ENCODE measurements at regions not wholly inside any gene's neighbourhood (a gene's known extent, or its start where the extent isn't known, plus 50 kb on each side); places are given as distances from the start of the nearest gene placed in this dataset.

DNA sequence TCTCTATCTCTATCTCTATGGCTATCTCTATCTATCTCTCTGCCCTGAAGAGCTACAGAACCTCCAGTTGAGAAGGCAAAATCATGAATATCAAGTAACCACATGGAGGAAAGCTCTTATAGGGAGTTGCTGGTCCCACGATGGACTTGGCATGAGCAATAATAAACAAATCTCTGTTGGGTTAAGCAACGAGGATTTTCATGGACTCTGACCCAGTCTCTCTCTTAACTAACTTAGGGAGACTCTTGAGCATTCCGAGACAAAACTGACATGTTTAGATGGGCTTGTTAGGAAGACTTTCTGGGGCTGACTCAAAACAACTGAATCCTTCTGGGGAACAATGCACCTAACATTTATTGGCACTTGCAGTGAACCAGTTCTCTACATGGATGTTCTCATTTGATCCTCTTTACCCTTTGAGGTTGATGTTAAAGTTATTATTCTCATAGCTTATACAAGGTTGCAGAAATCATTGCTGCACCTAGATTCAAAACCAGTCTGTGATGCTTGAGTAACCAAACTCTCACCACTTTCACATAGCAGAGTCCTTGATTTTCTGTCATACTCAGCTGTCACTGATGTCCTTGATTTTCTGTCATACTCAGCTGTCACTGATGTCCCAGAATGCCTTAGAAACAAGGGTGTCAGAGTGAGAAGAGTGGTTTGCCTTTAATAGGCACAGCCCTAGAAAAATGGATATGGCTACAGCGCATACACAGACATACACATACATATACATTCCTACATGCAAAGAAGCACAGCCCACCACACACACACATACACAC, 354.6 kb upstream of the MAF start:
- no peak overlapping the region for H3K4me3 ChIP-seq (ENCODE audit: low read depth, low read length)
- H3K27ac Mint-ChIP-seq: no peak overlapping the region
- no peaks in the 10 kb centered on the region for H3K9me3 ChIP-seq (ENCODE audit: control insufficient read depth in 2 of 2, low read length in 2 of 2)
- H3K27me3 ChIP-seq (ENCODE audit: control insufficient read depth, insufficient read depth, low read length): peaks cover 4% of the 10 kb centered on the region
- H3K27me3 Mint-ChIP-seq: peaks cover 8% of the 10 kb centered on the region
- no peaks in the 10 kb centered on the region for H3K36me3 Mint-ChIP-seq
- no peaks in the 10 kb centered on the region for H3K4me1 Mint-ChIP-seq
- no peak overlapping the region for H3K4me3 Mint-ChIP-seq
- no peaks in the 10 kb centered on the region for H3K4me1 ChIP-seq (ENCODE audit: control insufficient read depth, insufficient read depth, low read length, poor library complexity, severe bottlenecking)
- no peaks in the 10 kb centered on the region for H3K36me3 ChIP-seq (ENCODE audit: control insufficient read depth, insufficient read depth, low read length)
- H3K27ac ChIP-seq (ENCODE audit: insufficient read depth, low read length, poor library complexity, severe bottlenecking): no peak overlapping the region
- DNase-seq (no peak), ATAC-seq (ENCODE audit: low read depth in 2 of 2) (no peak)
- H3K9me3 Mint-ChIP-seq: peaks cover 0 to 8% (median 3%) of the 10 kb centered on the region in 7 donors

DNA sequence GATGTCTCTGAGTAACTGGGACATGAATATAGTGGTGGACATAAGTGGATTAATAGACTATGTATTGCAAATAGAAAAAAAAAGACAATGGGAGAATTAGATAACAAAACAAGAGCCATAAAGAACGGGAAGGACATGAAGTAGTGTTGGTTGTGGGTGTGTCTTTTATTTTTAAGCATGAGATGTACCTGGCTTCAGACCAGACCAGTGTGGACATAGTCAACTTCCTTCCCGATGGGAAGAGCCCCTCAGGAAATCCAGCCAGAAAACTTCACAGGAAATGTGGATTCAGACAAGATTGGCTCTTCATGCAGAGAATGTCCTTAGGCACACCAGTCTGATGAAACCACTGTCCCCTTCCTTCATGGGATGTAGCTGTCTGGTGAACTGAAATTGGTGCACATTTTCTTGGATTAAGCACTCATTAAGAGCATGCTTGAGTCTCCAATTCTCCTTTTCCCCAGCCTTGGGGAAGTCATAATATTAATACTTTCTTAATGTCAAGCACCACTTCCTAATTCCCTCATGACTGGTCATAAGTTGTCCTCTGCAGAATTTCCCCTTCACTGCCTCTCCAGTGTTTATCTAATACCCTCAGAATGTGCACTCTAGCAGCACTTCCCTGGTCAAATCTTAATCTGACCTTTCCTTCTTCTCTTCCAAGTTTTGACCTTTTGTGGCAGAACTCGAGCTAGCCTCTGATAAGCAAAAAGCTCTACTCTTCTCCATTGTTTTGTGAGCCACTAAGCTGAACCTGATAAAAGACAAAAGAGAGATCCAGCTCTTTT, 350.6 kb upstream of the MAF start:
- H3K4me1 ChIP-seq (ENCODE audit: control insufficient read depth, insufficient read depth, low read length, poor library complexity, severe bottlenecking): no peaks in the 10 kb centered on the region
- peaks cover 8% of the 10 kb centered on the region for H3K27me3 Mint-ChIP-seq
- no peaks in the 10 kb centered on the region for H3K36me3 ChIP-seq (ENCODE audit: control insufficient read depth, insufficient read depth, low read length)
- DNase-seq (no peak), ATAC-seq (ENCODE audit: low read depth in 2 of 2) (no peak)
- no peak overlapping the region for H3K27ac ChIP-seq (ENCODE audit: insufficient read depth, low read length, poor library complexity, severe bottlenecking)
- H3K9me3 ChIP-seq (ENCODE audit: control insufficient read depth in 2 of 2, low read length in 2 of 2): no peaks in the 10 kb centered on the region
- H3K9me3 Mint-ChIP-seq: peaks cover 0 to 4% (median 0%) of the 10 kb centered on the region in 7 donors
- no peak overlapping the region for H3K4me3 Mint-ChIP-seq
- no peaks in the 10 kb centered on the region for H3K4me1 Mint-ChIP-seq
- peaks cover 4% of the 10 kb centered on the region for H3K27me3 ChIP-seq (ENCODE audit: control insufficient read depth, insufficient read depth, low read length)
- no peaks in the 10 kb centered on the region for H3K36me3 Mint-ChIP-seq
- no peak overlapping the region for H3K27ac Mint-ChIP-seq
- no peak overlapping the region for H3K4me3 ChIP-seq (ENCODE audit: low read depth, low read length)

DNA sequence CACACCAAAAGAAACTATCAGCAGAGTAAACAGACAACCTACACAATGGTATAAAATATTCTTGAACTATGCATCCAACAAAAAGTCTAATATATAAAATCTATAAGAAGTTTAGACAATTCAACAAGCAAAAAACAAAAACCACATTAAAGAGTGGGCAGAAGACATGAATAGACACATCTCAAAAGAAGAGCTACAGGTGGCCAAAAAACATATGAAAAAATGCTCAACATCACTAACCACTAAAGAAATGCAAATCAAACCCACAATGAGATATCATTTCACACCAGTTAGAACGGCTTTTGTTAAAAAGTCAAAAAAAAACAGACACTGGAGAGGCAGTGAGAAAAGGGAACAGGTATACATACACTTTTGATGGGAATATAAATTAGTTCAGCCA, 348.9 kb upstream of the MAF start:
- Mint-ChIP-seq H3K9me3 (peaks cover 0 to 4% (median 0%) of the 10 kb centered on the region in 7 donors), H3K27me3 (peaks cover 8% of the 10 kb centered on the region), H3K4me3 (no peak overlapping the region), H3K4me1 (no peaks in the 10 kb centered on the region), H3K27ac (no peak overlapping the region), H3K36me3 (no peaks in the 10 kb centered on the region)
- DNase-seq (no peak), ATAC-seq (ENCODE audit: low read depth in 2 of 2) (no peak)
- no peak overlapping the region for H3K27ac ChIP-seq (ENCODE audit: insufficient read depth, low read length, poor library complexity, severe bottlenecking)
- no peaks in the 10 kb centered on the region for H3K9me3 ChIP-seq (ENCODE audit: control insufficient read depth in 2 of 2, low read length in 2 of 2)
- H3K4me1 ChIP-seq (ENCODE audit: control insufficient read depth, insufficient read depth, low read length, poor library complexity, severe bottlenecking): no peaks in the 10 kb centered on the region
- no peaks in the 10 kb centered on the region for H3K36me3 ChIP-seq (ENCODE audit: control insufficient read depth, insufficient read depth, low read length)
- peaks cover 3% of the 10 kb centered on the region for H3K27me3 ChIP-seq (ENCODE audit: control insufficient read depth, insufficient read depth, low read length)
- H3K4me3 ChIP-seq (ENCODE audit: low read depth, low read length): no peak overlapping the region

DNA sequence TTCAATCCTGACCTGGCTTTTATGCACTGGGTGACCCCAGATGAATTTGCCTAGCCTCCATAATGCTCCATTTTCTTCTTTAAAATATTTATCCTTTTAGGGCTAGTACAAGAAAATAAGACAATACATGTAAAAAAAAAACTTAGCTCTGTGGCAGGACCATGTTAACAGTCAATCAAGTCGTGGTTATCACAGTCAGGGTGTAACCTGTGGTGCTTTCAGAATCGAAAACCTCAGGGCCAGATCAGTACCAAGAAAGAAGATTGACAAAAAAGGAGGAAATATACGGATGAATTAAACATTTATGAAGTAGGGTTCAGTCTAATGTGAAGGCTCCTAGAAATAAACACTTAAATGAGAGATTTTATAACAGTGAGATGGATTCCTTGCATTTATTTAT, 347.2 kb upstream of the MAF start:
- Mint-ChIP-seq H3K36me3 (no peaks in the 10 kb centered on the region), H3K4me1 (no peaks in the 10 kb centered on the region)
- DNase-seq: peak in 1 of 3 donors; percentile 1

DNA sequence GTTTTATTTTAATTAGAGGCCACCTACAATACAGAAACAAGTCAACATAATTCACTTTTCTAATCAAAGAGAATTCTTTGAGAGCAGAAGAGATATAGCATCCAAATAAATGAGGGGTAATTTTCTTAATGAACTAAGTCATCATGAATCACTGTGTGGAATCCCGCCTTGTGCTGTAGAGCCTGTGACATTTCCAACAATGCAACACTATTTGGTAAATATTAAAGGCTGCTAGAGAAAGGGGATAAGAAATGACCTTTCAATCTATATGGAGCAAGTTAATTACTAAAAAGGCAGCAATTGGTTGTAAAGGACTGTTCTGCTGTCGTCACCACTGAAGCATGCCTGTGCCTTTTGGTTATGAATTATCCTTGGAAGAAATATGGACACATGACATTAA, 345.7 kb upstream of the MAF start:
- Mint-ChIP-seq H3K27ac (no peak overlapping the region), H3K4me3 (no peak overlapping the region), H3K36me3 (no peaks in the 10 kb centered on the region), H3K27me3 (peaks cover 8% of the 10 kb centered on the region), H3K4me1 (no peaks in the 10 kb centered on the region), H3K9me3 (peaks cover 0 to 4% (median 0%) of the 10 kb centered on the region in 7 donors)
- Histone ChIP-seq H3K4me3 (ENCODE audit: low read depth, low read length) (no peak overlapping the region), H3K27me3 (ENCODE audit: control insufficient read depth, insufficient read depth, low read length) (peaks cover 3% of the 10 kb centered on the region), H3K36me3 (ENCODE audit: control insufficient read depth, insufficient read depth, low read length) (no peaks in the 10 kb centered on the region), H3K27ac (ENCODE audit: insufficient read depth, low read length, poor library complexity, severe bottlenecking) (no peak overlapping the region), H3K9me3 (ENCODE audit: control insufficient read depth in 2 of 2, low read length in 2 of 2) (no peaks in the 10 kb centered on the region), H3K4me1 (ENCODE audit: control insufficient read depth, insufficient read depth, low read length, poor library complexity, severe bottlenecking) (no peaks in the 10 kb centered on the region)
- DNase-seq (no peak), ATAC-seq (ENCODE audit: low read depth in 2 of 2) (no peak)

More for the DNA sequence above, 347.2 kb upstream of the MAF start:
- no peak overlapping the region for H3K4me3 Mint-ChIP-seq
- Histone ChIP-seq H3K4me3 (ENCODE audit: low read depth, low read length) (no peak overlapping the region), H3K9me3 (ENCODE audit: control insufficient read depth in 2 of 2, low read length in 2 of 2) (no peaks in the 10 kb centered on the region), H3K27ac (ENCODE audit: insufficient read depth, low read length, poor library complexity, severe bottlenecking) (no peak overlapping the region), H3K27me3 (ENCODE audit: control insufficient read depth, insufficient read depth, low read length) (peaks cover 3% of the 10 kb centered on the region), H3K4me1 (ENCODE audit: control insufficient read depth, insufficient read depth, low read length, poor library complexity, severe bottlenecking) (no peaks in the 10 kb centered on the region), H3K36me3 (ENCODE audit: control insufficient read depth, insufficient read depth, low read length) (no peaks in the 10 kb centered on the region)
- H3K9me3 Mint-ChIP-seq: peaks cover 0 to 4% (median 0%) of the 10 kb centered on the region in 7 donors
- H3K27me3 Mint-ChIP-seq: peaks cover 8% of the 10 kb centered on the region
- no peak overlapping the region for H3K27ac Mint-ChIP-seq
- no peak for ATAC-seq (ENCODE audit: low read depth in 2 of 2)

DNA sequence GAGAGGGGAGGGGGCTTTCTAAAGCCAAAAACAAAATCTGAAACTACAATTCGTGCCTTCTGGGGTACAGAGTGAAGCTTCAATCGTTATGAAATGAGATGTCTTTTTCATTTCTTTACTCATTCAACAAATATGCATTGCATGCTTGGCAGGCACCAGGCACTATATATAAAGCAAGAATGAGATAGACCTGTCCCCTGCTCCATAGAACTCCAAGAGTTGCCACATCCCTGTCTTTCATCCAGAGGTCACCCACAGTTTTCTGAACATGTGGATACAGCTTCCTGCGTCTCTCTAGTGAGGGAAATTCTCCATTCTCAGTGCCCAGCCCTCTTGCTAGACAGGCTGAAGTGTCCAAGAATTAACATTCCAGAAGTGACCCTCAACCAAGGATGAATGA, 343.2 kb upstream of the MAF start:
- peaks cover 0 to 4% (median 0%) of the 10 kb centered on the region in 7 donors for H3K9me3 Mint-ChIP-seq

DNA sequence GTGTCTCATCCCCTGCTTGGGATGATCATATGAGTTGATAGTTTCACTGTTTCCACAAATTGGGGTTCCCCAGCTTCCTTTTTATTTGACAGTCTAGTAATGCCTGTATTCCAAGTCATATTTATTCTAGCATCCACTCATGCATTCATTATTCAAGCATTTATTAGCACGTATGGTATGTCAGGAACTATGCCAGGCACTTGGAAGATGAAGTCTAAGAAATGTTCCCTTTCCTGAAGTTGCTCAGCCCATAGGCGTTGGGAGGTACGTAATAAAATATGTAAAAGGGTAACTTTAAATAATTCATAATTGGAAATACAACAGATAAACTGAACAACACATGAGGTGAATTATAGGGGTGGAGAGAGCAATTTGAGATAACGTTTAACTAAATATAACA, 338.0 kb upstream of the MAF start:
- Histone ChIP-seq H3K4me3 (ENCODE audit: low read depth, low read length) (no peak overlapping the region), H3K4me1 (ENCODE audit: control insufficient read depth, insufficient read depth, low read length, poor library complexity, severe bottlenecking) (no peaks in the 10 kb centered on the region), H3K36me3 (ENCODE audit: control insufficient read depth, insufficient read depth, low read length) (no peaks in the 10 kb centered on the region), H3K27me3 (ENCODE audit: control insufficient read depth, insufficient read depth, low read length) (no peaks in the 10 kb centered on the region), H3K9me3 (ENCODE audit: control insufficient read depth in 2 of 2, low read length in 2 of 2) (no peaks in the 10 kb centered on the region), H3K27ac (ENCODE audit: insufficient read depth, low read length, poor library complexity, severe bottlenecking) (no peak overlapping the region)
- Mint-ChIP-seq H3K36me3 (no peaks in the 10 kb centered on the region), H3K27ac (no peak overlapping the region), H3K4me3 (no peak overlapping the region), H3K9me3 (peaks cover 0 to 4% (median 0%) of the 10 kb centered on the region in 7 donors), H3K27me3 (no peaks in the 10 kb centered on the region), H3K4me1 (no peaks in the 10 kb centered on the region)
- ATAC-seq (ENCODE audit: low read depth in 2 of 2) (no peak), DNase-seq (no peak)

More for the DNA sequence above, 343.2 kb upstream of the MAF start:
- no peaks in the 10 kb centered on the region for H3K36me3 ChIP-seq (ENCODE audit: control insufficient read depth, insufficient read depth, low read length)
- no peaks in the 10 kb centered on the region for H3K9me3 ChIP-seq (ENCODE audit: control insufficient read depth in 2 of 2, low read length in 2 of 2)
- ATAC-seq (ENCODE audit: low read depth in 2 of 2): no peak
- Mint-ChIP-seq H3K27ac (no peak overlapping the region), H3K36me3 (no peaks in the 10 kb centered on the region), H3K4me1 (no peaks in the 10 kb centered on the region), H3K27me3 (no peaks in the 10 kb centered on the region), H3K4me3 (no peak overlapping the region)
- H3K4me3 ChIP-seq (ENCODE audit: low read depth, low read length): no peak overlapping the region
- no peak overlapping the region for H3K27ac ChIP-seq (ENCODE audit: insufficient read depth, low read length, poor library complexity, severe bottlenecking)
- no peak for DNase-seq
- no peaks in the 10 kb centered on the region for H3K4me1 ChIP-seq (ENCODE audit: control insufficient read depth, insufficient read depth, low read length, poor library complexity, severe bottlenecking)
- H3K27me3 ChIP-seq (ENCODE audit: control insufficient read depth, insufficient read depth, low read length): no peaks in the 10 kb centered on the region

All from CD4-positive, CD25-positive, alpha-beta regulatory T cell (primary cell).